T-helper 2 cell treated with Interferon-gamma antibody and Interleukin-4, amounts not matched to agents 100 ng/mL and 5 ng/mL, for 36 hours (primary cell): ENCODE measurements at regions not wholly inside any gene's neighbourhood (a gene's known extent, or its start where the extent isn't known, plus 50 kb on each side); places are given as distances from the start of the nearest gene placed in this dataset.

Source experiments
- intact Hi-C: fragments of 100-400 bp; cut with micrococcal nuclease; formaldehyde crosslinking; loops from one replicate; pipeline ENCODE4 v1.15.1; 2023

DNA sequence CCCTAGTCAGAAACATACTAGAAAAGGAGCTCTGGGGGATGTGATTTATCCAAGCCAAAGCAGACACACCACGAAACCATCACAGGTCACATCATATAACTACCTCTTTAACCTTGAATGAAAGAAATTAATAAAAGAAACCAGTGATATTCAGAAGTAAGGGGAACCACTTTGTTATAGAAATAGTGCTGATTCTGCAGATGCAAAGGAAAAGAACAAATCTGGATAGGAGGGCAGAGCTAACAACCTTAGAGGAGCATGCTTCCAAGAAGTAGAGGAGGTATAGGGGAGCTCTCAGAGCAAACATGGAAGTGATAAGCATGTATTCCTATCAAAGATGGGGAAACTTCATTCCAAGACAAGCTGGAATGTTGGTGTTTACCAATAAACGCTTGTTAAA is 117.0 kb upstream of the MDM1 start:
- intact Hi-C loops, result no loop called here

DNA sequence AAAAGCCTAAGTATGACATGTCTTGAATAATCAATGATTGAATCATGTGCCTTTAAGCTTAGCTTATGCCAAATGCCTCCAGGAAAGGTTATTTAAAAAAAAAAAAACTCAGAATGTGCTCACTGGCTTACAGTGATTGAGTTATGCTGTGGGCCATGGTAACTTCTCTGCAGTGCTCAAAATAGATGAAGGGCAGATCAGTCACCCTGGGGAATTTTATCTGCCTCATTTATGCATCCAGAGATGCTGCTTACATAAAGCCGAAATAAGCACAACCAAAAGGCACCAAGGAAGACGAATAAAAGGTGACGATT is 118.7 kb upstream of the MDM1 start:
- intact Hi-C loops, result loop anchor here (1.0 to 10.0 kb wide), 11 partner anchors 30 to 356 kb away; partner anchors contain the start of genes MDM1, NUP107, RAP1B and SLC35E3

DNA sequence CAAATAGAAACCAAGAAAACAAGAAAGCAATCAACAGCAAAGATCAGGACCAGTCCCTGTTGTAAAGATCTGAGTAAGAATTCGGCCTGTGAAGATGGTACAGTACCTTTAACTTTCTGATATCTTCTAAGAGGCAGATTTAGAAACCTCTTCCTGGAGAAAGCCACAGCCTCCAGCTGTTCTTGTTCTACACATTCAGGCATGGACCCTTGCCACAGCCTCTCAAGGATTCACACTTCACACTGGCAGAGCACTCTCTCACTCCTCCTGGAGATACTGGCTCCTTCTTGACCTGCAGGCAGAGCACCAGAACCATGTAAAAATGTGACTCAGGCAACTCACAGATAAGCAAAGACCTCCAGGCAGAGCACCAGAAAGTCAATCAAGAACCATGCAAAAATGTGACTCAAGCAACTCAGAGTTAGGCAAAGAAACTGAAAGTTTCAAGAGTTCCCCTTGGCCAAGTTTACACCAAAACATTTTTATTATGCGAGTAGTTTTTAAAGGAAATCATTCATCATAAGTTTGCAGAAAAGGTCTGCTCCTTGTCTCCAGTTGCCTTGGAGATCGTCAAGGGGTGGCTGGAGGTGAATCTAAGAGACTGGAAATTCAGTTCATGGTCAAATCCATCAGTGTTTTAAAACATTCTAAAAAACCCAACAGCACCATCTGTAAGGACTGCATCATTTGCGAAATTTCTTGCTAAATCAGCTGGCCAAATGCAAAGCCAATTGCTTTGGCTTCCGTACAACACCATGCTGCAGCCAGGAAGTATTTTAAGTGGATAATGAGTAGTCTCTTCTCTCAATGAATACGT is 119.3 kb upstream of the MDM1 start:
- intact Hi-C loops, result loop anchor here (1.0 to 10.0 kb wide), 11 partner anchors 30 to 355 kb away; partner anchors contain the start of genes MDM1, NUP107, RAP1B and SLC35E3

DNA sequence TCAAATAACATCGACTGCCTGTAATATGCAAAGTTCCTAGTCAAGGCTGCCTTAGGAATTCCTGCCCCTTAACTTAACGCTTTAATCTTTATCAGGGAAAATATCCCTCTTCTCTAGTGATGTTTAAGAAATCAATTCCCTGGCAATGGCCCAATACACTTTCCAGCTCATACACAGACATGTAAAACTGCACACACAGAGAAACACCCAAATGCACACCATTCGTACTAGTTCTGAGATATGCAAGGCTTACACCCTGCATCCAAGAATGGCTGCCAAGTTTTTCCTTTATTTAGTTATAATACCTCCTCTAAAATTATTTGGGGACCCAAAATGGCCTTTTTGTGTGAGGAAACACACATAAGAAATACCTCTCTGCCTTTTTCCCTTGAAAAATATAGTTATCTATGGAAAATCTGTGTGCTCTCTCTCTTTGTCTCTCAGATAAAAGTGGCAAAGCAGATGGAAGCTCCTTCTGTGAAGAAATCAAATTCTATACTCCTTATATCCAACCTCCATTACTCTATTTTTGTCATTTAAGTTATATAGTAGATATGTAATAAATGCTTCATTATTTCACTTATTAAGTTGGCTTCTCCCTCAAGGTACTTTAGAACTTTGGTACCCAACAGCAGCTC is 120.0 kb upstream of the MDM1 start:
- intact Hi-C loops, result loop anchor here (5.0 to 10.0 kb wide), 3 partner anchors 180 to 293 kb away; partner anchors contain the start of genes NUP107 and SLC35E3

DNA sequence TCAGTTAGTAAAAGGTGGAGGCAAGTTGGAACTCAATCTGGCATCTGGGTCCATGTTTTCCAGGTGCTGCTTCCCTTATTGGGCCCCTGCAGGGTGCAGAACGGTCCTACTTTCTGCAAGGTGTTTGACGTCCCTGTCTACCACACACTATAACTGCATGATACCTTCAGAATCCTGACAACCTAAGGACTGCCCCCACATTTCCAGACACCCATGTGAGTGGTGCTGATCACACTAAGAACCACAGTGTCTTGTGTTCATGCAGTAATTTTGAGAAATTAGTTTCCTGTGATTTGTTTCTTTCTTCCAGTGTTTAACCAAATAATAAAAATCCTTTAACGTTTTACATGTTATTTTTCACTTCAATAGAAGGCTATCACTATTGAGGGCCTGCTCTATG is 121.1 kb upstream of the MDM1 start:
- intact Hi-C loops, result loop anchor here (5.0 to 10.0 kb wide), 3 partner anchors 179 to 292 kb away; partner anchors contain the start of genes NUP107 and SLC35E3

DNA sequence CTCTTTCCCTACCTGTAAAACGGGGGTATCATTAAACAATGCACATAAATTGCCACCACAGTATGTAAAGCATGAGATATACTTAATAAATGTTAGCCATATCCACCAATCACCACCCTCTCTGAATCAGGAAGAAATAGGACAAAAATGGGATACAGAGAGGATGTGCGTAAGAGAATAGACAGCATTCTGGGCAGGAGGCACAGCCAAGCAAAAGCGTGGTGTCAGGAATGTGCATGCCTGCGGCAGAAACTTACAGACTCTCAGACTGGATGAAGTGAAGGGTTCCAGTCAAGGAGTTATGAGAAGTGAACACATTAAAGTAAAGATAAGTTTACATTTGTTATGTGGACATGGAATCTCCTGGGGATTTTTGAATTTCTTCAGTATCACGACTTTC is 121.7 kb upstream of the MDM1 start:
- intact Hi-C loops, result loop anchor here (5.0 to 10.0 kb wide), 3 partner anchors 178 to 291 kb away; partner anchors contain the start of genes NUP107 and SLC35E3

DNA sequence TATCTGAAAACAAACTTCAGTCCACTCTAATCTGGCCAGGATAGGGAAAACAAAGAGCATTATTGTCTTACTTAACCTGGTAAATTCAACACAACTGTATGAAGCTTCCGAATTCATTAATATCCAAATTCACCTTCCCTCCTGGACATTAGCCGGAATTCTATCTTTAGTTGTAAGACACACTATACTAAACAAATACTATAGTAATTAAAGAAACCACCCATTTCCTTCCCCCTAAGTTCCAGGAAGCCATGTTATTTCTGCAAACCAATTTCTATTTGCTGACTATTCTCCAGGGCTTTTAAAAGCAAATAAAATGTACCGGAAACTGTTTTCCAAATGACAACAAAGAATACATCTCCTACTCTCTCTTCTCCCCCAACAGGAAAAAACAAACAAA is 122.7 kb upstream of the MDM1 start:
- intact Hi-C loops, result loop anchor here (5.0 to 10.0 kb wide), 3 partner anchors 177 to 290 kb away; partner anchors contain the start of genes NUP107 and SLC35E3

DNA sequence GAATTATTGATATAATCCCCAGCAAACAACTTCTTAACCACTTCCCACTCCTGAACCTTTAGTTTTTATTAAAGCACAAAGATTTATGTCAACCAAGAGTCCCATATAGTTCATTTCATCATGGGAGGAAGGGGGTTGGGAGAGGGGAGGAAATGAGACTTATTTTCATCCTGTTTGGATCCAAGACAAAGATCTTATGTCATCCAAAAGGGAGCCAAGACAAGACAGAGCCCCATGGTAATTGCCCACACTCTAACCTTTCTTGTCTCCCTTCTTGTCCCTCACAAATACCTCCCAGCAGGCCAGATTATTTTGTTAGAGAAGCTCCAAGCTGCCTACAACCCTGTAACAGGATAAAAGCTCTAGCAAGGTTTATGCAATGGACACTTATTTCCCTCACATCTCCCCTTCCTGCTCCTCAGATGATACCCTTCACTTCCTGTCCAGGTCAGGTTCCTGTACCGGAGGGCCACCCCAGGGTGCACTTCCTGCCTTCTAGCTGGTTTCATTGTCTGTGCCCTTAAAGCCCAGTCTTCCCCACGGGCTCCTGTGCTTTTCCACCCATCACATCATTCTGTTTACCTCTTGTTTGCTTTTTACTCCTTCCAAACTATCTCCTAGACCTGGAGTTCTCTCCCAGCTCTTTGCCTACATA is 123.7 kb upstream of the MDM1 start:
- intact Hi-C loops, result loop anchor here (10.0 kb wide), 1 partner anchor 289 kb away; the partner anchor contains the start of gene SLC35E3

DNA sequence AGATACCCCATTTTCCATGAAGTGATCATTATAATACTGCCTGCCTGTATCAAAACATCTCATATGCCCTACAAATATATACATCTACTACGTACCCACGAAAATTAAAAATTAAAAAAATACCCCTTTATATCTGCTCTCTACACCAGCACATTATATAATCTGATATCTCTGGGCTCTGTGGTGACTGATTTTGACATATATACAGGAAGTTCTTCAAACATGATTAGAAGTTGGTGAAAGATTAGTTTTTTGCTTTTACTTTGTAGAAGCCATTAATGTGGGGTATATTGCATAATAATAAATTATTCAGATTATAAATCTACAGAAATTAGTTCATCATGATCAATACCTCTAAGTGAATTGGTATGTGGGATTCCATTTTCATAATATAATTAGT is 126.7 kb upstream of the MDM1 start:
- intact Hi-C loops, result loop anchor here (10.0 kb wide), 1 partner anchor 286 kb away; the partner anchor contains the start of gene SLC35E3

DNA sequence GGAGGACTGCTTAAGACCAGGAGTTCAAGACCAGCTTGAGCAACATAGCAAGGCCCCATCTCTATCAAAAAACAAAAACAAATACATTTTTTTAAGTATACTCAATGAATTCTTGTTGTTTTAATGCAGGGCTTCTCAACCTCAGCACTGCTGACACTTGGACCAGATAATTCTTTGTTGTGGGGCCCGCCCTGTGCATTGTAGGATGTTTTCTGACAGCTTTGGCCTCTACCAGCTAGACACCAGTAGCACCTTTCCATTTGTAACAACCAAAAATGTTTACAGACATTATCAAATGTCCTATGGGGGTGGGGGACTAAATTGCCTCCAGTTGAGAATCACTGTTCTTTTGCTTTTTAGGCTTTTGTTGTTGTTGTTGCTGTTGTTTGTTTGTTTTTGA is 128.1 kb upstream of the MDM1 start:
- intact Hi-C loops, result no loop called here

DNA sequence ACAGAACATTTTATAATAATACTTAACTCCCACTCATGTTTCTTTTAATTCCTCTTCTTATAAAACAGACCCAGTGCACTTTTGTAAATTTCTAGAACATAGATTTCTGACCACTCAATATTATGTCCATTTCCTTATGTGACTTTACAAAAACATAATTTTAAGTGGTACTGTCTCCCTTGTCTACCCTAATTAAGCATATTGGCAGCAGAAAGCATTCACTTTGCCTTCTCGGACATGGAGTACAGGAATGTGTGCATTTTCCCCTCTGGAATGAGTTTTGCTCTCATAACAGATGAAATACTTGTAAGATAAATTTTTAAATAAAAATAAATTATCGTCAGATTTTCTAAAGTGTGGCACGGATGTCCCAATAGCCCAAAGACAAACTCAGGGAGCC is 129.5 kb upstream of the MDM1 start:
- intact Hi-C loops, result no loop called here

DNA sequence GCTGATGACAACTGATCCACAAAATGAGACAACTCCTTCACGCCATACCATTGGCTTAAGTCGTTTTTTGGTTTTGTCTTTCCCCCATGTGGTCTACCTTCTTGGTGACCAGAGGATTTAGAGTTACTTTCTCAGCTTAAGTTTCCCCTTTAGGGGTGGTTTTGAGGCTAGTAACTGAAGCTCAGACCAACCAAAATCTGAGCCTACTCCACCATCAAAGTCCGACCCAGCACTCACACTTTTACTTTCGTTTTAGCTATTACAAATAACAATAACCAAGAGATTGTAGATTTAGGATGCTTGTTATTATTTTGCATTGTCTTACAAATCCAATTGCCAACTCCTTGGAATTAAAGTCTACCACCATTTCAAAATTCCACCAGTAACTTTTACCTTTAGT is 130.6 kb upstream of the MDM1 start:
- intact Hi-C loops, result no loop called here

DNA sequence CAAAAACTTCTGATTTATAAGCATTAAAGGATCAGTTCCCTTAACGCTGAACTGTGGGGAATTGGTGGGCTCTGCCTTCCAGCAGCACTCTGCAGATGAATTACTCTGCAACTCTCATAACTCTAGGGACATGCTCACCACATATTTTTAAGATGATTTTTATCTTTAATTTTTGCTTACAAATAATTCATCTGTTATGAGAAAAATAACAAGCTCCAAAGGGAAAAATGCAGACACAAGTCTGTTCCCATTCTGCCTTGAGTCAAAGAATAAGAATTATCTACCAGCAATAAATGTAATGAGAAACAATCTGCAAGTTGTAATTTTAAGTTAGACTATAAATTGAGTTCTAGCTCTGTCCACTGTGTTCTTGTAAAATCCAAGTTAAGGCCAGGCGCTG is 133.1 kb upstream of the MDM1 start:
- intact Hi-C loops, result no loop called here

DNA sequence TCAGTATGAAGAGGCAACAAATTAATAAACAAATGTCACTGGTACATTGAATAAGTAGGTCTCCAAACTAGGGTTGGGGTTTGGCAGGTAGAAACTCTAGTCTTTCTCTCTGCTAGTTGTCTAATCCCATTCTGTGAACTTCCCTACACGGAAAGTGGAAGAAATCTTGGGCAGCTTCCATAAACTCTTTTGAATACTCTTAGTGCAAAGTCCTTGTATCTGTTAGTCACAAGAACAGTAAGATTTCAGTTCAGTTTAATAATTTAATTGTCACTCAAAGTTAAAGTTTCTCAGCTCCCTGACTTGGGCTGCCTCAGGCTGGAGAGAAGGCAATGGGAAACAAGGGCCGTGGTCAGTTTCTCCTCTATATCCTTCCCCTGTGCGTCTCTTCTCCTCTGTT is 135.4 kb upstream of the MDM1 start:
- intact Hi-C loops, result no loop called here

DNA sequence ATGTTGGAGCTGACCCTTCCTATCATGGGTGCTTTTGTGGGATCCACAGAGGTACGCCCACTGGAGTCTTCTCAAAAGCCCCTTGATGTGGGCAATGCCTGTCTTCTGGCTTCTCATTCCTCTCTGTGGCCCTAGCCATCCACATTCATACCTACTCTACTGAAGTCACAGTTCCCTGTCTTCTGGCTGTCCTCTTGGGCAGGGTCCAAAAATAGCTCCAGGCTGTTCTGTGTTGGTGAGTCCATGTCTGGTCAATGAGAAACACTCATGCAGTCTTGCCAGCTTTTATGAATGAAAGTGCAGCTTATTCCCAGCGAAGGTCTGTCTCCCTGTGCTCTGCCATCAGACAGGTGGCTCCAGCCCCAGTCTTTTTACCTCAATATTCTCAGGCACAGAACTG is 135.9 kb upstream of the MDM1 start:
- intact Hi-C loops, result no loop called here

DNA sequence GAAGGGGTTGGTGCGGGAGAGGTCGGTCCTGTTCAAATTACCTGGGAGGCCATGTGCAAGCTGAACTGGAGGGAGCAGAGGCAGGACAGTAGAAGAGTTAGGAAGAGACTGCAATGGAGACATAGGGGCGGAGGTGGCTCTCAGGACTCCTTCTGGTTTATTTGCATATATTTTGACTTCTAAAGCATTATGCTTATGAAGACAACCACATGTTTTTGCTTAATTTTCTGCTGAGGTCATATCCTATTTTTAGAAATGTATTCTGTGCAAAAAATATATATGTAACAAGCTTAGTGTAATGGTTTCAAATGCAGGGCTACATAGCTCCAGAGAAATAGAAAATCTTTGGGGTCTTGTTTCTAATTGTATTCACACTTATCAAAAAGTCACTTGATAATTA is 137.0 kb upstream of the MDM1 start:
- intact Hi-C loops, result no loop called here

DNA sequence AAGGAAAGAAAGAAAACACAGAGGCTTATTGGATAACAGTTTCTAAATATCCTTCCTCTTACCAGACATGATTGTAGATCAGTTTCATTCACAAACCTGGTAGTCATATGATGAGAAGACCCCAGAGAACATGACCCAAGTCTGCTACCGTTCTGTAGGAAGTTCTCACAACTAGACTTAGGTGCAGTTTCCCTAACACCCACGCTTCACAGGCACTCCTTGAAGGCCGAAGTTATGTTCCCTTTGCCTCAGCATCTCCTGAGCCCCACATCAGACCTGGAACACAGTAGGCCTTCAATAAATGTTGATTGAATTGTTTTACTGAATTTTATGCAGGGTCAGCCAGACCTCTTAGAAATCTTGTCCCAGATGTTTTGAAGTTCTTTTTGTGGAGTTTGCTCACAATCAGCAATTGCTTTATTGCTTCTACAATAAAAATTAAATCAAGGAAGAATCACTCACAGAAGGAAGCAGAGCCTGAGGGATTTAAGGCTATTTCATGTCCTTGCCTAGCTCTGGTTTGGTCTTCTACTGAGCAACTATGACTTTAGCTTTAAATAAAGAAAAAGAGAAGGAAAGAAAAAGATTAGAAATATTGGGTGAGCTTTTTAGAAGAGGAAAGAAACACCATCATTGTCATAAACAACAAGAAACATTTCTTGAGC is 138.6 kb upstream of the MDM1 start:
- intact Hi-C loops, result no loop called here

DNA sequence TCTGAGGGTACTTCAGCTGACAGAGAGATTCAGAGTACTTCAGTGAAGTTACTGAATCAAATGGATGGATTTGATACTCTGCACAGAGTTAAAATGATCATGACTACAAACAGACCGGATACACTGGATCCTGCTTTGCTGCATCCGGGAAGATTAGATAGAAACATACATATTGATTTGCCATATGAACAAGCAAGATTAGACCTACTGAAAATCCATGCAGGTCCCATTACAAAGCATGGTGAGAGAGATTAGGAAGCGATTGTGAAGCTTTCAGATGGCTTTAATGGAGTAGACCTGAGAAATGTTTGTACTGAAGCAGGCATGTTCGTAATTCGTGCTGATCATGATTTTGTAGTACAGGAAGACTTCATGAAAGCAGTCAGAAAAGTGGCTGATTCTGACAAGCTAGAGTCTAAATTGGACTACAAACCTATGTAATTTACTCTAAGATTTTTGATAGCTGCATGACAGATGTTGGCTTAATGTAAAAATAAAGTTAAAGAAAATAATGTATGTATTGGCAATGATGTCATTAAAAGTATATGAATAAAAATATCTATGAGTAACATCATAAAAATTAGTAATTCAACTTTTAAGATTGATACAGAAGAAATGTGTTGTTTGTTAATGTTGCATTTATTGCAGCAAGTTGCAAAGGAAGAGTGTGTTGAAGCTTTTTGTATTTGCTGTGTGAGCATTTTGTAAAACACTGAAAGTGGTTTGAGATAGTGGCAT is 136.1 kb upstream of the RAP1B start:
- intact Hi-C loops, result no loop called here

DNA sequence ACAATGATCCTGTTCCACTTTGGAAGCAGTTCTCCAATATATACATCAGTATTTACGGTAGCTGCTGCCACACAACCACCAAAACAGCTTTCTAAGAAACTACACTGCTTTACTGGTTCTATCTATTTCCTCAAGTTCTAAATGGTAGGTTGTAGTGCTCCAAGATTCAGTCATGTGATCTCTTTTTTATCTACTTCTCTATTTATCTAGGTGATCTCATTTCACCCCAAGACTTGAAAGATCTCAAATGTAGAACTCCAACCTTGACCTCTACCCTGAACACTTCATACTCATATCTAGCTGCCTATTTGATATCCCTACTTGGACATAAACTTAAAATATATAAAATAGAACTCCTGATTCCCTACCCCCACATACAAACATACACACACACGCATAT is 133.9 kb upstream of the RAP1B start:
- intact Hi-C loops, result no loop called here

DNA sequence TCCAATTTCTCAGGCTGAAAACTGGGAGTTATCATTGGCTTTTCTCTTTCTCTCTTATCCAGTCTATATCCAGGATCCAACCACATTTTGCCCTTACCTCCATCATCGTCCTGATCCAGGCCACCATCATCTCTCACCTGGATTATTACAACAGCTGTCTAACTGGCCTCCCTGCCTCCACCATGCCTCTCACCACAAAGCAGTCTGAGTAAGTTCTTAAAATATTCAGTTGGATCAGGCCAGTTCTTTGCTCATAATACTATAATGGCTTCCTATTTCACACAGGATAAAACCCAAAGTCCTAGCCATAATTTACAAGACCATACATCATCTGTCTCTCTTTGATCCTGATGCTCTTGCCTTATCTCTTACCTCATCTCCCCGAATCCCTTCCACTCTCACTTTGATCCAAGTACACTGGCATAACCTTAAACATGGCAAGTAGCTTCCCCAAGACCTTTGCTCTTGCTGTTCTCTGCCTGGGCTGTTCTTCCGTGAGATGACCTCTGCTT is 133.4 kb upstream of the RAP1B start:
- intact Hi-C loops, result no loop called here

DNA sequence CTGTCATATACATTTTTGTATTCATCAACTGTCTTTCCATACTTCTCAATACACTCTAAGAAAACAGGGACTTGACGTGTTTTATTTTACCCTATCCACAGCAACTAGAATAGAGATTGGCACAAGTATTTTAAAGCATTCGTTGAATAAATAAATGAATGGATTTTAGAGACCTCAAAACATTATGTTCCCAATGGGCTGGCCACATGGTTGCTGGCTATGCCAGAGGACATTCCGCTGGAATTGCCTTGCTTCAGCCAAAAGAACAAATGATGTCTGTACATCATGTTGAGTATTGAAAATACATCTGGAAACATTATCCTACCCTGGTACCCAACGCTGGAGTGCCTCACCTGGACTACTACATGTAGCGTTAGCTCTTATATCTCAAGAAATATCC is 132.8 kb upstream of the RAP1B start:
- intact Hi-C loops, result no loop called here
